Testis (tissue), 2 donors: ENCODE measurements at regions not wholly inside any gene's neighbourhood (a gene's known extent, or its start where the extent isn't known, plus 50 kb on each side); places are given as distances from the start of the nearest gene placed in this dataset.
"Not testable (repeated sequence)": the region's sequence is repeated elsewhere in the genome, so short reads cannot be mapped to it uniquely, and the experiment has no call there.

ENCODE experiments used
- DNase-seq: peaks from one replicate; pipeline ENCODE4 v3.0.0-alpha.2; 2019
- H3K27ac ChIP-seq, 2 donors: fragments of 200-600 bp; sonication (generic); one replicate each; pipeline ENCODE4 v1.5.1; 2019
- H3K27me3 ChIP-seq: fragments of 200-600 bp; sonication (generic); one replicate; pipeline ENCODE4 v1.5.1; 2019
- H3K36me3 ChIP-seq: fragments of 200-600 bp; sonication (generic); one replicate; pipeline ENCODE4 v1.5.1; 2017; ENCODE audit warnings: low read depth; ENCODE audit errors: missing control alignments
- H3K4me1 ChIP-seq: fragments of 200-600 bp; sonication (generic); one replicate; pipeline ENCODE4 v1.5.1; 2019
- H3K4me3 ChIP-seq, 2 donors: fragments of 200-600 bp; sonication (generic); one replicate each; pipeline ENCODE4 v1.5.1; 2017 to 2019
- H3K9me3 ChIP-seq: fragments of 200-600 bp; sonication (generic); one replicate; pipeline ENCODE4 v1.5.1; 2017
- POLR2A ChIP-seq: fragments of 450-650 bp; IDR thresholded peaks from one replicate; pipeline ENCODE4 v1.6.1; 2017; ENCODE audit warnings: antibody characterized with exemption, mild to moderate bottlenecking, moderate library complexity
- WGBS, 2 donors: methylation state at CpG; one replicate each; pipeline ENCODE4 v1.1.5; 2018; 5-methylcytosine and 5-hydroxymethylcytosine counted together
- intact Hi-C: fragments of 100-400 bp; cut with DNase I; formaldehyde crosslinking; loops from one replicate; pipeline ENCODE4 v1.15.1; 2023; ENCODE audit warnings: low total_unique reads
- TF ChIP-seq, protein P1 (sequence below), 3 experiments: fragments of 450-650 bp in 2 of 3; fragments of 200-600 bp in 1 of 3; sonication (generic) in 1 of 3; IDR thresholded peaks; one replicate each; pipeline ENCODE4 v1.5.1; 2016 to 2019; ENCODE audit warnings: antibody characterized with exemption in 3 of 3, mild to moderate bottlenecking in 2 of 3, moderate library complexity in 1 of 3

DNA sequence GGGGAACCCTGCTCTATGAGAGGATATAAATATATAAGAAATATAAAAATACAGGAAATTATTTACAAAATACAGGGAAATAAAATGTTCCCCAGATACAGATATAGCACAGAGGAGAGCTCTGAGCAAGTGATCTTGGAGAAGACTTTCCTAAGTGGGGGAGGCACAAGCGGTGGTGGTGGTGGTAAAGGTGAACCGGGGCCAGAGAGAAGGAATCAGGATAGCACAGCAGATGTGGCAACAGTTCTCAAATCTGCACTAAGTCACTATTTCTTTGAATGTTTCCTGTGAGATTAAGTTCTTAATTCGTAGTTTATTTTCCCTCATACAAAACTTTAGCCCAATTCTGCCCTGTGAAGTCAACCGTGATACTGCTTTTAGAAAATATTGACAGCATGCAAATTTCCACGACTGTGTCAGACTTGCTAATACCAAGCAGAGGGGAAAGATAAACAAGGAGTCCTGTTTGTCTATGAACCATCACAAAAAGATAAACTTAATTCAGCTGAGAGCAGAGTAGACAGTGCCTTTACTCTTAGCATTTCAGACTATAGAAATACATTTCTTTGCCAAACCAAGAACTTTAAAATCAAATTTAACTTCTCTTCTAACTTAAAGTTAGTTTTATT lies 237.5 kb upstream of the POGK start:
- whole genome bisulfite sequencing, 2 donors = 82 to 84% methylated on average over 5 of the region's 5 CpGs
- Histone ChIP-seq H3K4me3 (no peak overlapping the region), H3K27me3 (no peaks in the 10 kb centered on the region), H3K4me1 (no peaks in the 10 kb centered on the region), H3K27ac (no peak overlapping the region), H3K9me3 (no peaks in the 10 kb centered on the region), H3K36me3 (no peaks in the 10 kb centered on the region)
- no peak for TF ChIP-seq POLR2A
- TF ChIP-seq, protein P1, sequence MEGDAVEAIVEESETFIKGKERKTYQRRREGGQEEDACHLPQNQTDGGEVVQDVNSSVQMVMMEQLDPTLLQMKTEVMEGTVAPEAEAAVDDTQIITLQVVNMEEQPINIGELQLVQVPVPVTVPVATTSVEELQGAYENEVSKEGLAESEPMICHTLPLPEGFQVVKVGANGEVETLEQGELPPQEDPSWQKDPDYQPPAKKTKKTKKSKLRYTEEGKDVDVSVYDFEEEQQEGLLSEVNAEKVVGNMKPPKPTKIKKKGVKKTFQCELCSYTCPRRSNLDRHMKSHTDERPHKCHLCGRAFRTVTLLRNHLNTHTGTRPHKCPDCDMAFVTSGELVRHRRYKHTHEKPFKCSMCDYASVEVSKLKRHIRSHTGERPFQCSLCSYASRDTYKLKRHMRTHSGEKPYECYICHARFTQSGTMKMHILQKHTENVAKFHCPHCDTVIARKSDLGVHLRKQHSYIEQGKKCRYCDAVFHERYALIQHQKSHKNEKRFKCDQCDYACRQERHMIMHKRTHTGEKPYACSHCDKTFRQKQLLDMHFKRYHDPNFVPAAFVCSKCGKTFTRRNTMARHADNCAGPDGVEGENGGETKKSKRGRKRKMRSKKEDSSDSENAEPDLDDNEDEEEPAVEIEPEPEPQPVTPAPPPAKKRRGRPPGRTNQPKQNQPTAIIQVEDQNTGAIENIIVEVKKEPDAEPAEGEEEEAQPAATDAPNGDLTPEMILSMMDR (IDR thresholded peaks at IDR 0.05) = no peak
- DNase-seq = no peak
- intact Hi-C loops = no loop called here

DNA sequence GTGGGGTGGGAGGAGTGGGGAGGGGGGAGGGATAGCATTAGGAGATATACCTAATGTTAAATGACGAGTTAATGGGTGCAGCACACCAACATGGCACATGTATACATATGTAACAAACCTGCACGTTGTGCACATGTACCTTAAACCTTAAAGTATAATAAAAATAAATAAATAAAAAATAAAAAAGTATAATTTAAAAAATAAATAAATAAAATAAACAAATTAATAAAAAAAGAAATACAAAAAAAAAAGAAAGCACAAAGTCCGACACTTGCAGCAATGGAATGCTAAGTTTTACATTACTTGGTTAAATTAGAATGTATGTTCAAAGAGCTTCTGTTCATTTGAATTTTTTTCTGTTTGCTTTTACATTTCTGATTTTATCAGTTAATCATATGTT lies 236.5 kb upstream of the POGK start:
- H3K4me3 ChIP-seq, H3K4me1 ChIP-seq, DNase-seq, H3K9me3 ChIP-seq, H3K36me3 ChIP-seq, intact Hi-C loops, H3K27me3 ChIP-seq, H3K27ac ChIP-seq: not testable (repeated sequence)
- WGBS, 2 donors = 79 to 89% methylated on average over 3 of the region's 3 CpGs

DNA sequence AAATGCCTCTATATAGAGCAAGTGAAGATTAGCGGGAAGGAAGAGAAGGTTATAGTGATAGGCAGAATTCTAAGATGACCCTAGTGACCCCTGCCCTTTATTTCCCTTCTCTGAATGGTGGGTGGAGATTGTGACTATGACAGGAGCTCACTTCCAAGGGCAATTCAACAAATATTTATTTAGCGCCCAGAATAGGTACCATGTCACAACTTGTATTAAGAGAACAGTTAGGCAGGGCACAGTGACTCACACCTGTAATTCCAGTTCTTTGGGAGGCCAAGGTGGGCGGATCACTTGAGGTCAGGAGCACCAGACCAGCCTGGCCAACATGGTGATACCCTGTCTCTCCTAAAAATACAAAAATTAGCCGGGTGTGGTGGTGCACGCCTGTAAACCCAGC lies 236.0 kb upstream of the POGK start:
- 79 to 91% methylated on average over 5 of the region's 5 CpGs for WGBS, 2 donors
- no peak overlapping the region for H3K27ac ChIP-seq
- no peaks in the 10 kb centered on the region for H3K4me1 ChIP-seq
- intact Hi-C loops = no loop called here
- H3K27me3 ChIP-seq = no peaks in the 10 kb centered on the region
- no peaks in the 10 kb centered on the region for H3K36me3 ChIP-seq
- no peaks in the 10 kb centered on the region for H3K9me3 ChIP-seq
- H3K4me3 ChIP-seq = no peak overlapping the region
- DNase-seq = no peak
- TF ChIP-seq, protein P1 (IDR thresholded peaks at IDR 0.05) = no peak
- no peak for TF ChIP-seq POLR2A

DNA sequence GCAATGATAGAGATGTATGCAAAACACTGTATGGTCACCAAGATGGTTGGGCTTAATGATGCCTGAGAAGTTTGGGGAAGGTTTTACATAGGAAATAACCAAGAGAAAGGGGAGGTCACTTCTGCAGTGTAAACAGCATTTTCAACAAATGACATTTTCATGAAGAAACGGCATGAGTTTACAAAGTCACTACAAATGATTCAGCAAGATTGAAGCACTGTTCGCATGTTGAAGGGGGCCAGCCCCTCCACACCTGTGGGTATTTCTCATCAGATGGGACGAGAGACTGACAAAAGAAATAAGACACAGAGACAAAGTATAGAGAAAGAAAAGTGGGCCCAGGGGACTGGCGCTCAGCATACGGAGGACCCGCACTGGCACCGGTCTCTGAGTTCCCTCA lies 234.1 kb upstream of the POGK start:
- H3K9me3 ChIP-seq = no peaks in the 10 kb centered on the region
- WGBS, 2 donors = 80% methylated on average over 7 of the region's 7 CpGs
- no peaks in the 10 kb centered on the region for H3K27me3 ChIP-seq
- no peak overlapping the region for H3K4me3 ChIP-seq
- intact Hi-C loops = no loop called here
- no peaks in the 10 kb centered on the region for H3K4me1 ChIP-seq
- no peak overlapping the region for H3K27ac ChIP-seq
- TF ChIP-seq, protein P1 (IDR thresholded peaks at IDR 0.05) = no peak
- TF ChIP-seq POLR2A = no peak
- H3K36me3 ChIP-seq = no peaks in the 10 kb centered on the region
- DNase-seq = no peak

DNA sequence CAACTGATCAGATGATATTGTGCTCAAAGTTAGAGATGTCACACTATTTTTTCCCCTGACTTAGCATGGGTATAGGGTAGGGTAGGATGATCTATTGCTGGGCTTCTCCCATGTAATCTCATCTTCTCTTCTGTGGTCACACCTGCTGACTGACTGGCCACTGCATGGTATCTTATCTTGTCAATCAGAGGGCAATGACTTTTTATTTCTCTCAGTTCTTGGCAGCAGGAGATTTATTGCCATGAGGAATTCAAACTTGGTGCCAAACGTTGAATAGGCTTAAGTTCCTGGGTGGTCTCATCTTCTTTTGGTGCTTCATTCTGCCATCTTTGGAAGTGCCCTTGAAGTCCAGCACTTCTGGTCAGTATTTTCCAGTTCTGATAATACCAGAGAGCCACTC lies 226.4 kb upstream of the POGK start:
- DNase-seq = no peak
- H3K27ac ChIP-seq = no peak overlapping the region
- TF ChIP-seq, protein P1 (IDR thresholded peaks at IDR 0.05) = no peak
- no peak for TF ChIP-seq POLR2A
- intact Hi-C loops = no loop called here
- no peaks in the 10 kb centered on the region for H3K9me3 ChIP-seq
- H3K4me1 ChIP-seq = no peaks in the 10 kb centered on the region
- no peak overlapping the region for H3K4me3 ChIP-seq
- no peaks in the 10 kb centered on the region for H3K36me3 ChIP-seq
- 41 to 57% methylated on average over 1 of the region's 1 CpG for WGBS, 2 donors
- H3K27me3 ChIP-seq = no peaks in the 10 kb centered on the region
